Left lung (tissue), 4 donors: ENCODE measurements at regions not wholly inside any gene's neighbourhood (a gene's known extent, or its start where the extent isn't known, plus 50 kb on each side); places are given as distances from the start of the nearest gene placed in this dataset.

Source experiments
- ATAC-seq: fragments of 200-7000 bp; cut with Tn5 transposase; one replicate; pipeline ENCODE4 v1.9.1; 2020; ENCODE audit warnings: moderate library complexity
- DNase-seq, 4 donors: peaks; one replicate each; pipeline ENCODE4 v3.0.0-alpha.2; 2013 to 2020
- H3K27ac ChIP-seq, 2 donors: fragments of 200-600 bp; sonication (generic) in 1 of 2; one replicate each; pipeline versions ENCODE4 v1.5.0 to v1.8.0; 2020 to 2021
- H3K27me3 ChIP-seq, 2 donors: fragments of 200-600 bp; sonication (generic) in 1 of 2; one replicate each; pipeline versions ENCODE4 v1.5.0 to v1.8.0; 2020 to 2021
- H3K36me3 ChIP-seq, 2 donors: fragments of 200-600 bp; sonication (generic) in 1 of 2; one replicate each; pipeline versions ENCODE4 v1.5.0 to v1.8.0; 2020 to 2021
- H3K4me1 ChIP-seq, 2 donors: fragments of 200-600 bp; one replicate each; pipeline ENCODE4 v1.8.0; 2021
- H3K4me3 ChIP-seq, 2 donors: fragments of 200-600 bp; sonication (generic) in 1 of 2; one replicate each; pipeline versions ENCODE4 v1.5.0 to v1.8.0; 2020 to 2021; ENCODE audit warnings: mild to moderate bottlenecking in 1 of 2
- H3K9me3 ChIP-seq, 2 donors: fragments of 200-600 bp; sonication (generic) in 1 of 2; one replicate each; pipeline versions ENCODE4 v1.5.0 to v1.8.0; 2020 to 2021
- CTCF ChIP-seq, 2 donors: fragments of 200-600 bp; sonication (generic) in 1 of 2; IDR thresholded peaks; one replicate each; pipeline versions ENCODE4 v1.5.0 to v1.8.0; 2021; ENCODE audit warnings: antibody characterized with exemption in 2 of 2
- intact Hi-C, 2 donors: fragments of 100-400 bp; cut with DNase I; formaldehyde crosslinking; loops; one replicate each; pipeline versions ENCODE4 v1.11.2 to v1.14.2; 2022
- donor health status: DM: no; HTN: yes; CAD: no.
- donor health status: DM: no; HTN: no; CAD: no.

DNA sequence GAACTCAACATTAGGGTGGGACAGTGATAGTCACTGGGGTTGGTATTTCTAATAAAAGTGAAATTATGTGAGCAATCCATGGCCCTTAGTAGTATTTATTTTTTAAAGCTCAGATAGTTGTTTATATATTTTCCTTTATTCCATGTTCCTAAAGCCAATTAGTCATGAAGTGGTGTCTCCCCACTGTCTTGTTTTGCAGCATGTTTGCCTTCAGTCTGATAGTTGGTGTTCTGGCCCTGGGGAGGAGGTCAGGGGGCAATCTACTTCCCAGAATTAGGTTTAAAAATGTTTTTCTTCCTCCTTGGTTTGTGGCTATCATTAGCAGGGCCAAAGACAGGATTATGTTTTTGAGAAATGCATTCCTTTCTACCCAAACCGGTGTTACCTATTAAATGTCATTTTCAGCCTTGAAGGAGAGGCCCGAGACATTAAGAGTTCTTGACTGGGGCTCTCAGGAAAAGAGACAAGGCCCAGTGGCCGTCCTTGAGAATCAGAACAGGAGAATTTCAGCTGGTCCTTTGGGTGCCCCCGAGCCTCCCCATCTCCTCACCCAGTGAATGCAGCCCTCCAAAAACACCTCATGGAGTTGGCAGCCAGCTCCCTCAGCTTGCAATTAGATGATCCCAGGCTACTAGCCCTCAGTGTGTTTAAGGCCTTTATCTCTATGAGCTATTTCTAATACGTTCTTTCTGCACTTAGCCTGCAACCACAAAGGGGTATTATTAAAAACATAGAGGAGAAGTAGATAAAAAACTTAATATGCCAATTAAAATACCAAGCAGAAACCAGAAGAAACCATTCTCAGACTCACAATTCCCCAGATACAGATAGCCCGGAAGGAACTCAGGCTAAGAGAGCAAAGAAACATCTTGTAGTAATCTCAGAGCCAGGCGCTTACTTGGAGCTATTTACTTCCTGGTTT lies 71.3 kb upstream of the NGF start:
- Histone ChIP-seq H3K4me1 (no peaks in the 10 kb centered on the region), H3K36me3 (no peaks in the 10 kb centered on the region), H3K27me3 (no peaks in the 10 kb centered on the region), H3K9me3 (no peaks in the 10 kb centered on the region), H3K4me3 (no peak overlapping the region), H3K27ac (no peak overlapping the region)
- intact Hi-C loops: no loop called here
- no peak for TF ChIP-seq CTCF (IDR thresholded peaks at IDR 0.05)
- DNase-seq (no peak), ATAC-seq (no peak)

DNA sequence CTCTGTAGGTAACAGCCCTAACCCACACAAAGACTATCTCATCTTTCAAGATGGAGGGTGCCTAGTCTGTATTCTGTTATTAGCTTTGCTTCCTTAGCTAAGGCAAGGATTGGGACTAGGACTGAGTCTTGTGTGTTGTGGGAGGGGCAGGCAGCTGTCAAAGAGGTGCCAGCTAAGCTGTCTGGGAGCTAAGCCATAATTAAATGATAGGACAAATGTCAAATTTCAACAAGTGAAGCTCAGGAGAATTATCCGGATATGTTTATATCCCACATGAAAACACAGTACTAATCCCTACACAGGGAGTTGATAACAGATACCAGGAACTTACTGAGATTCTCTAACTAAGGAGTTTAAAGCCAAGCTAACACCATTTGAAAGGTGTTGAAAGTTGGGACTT lies 70.5 kb upstream of the NGF start:
- no peak overlapping the region for H3K27ac ChIP-seq
- H3K27me3 ChIP-seq: no peaks in the 10 kb centered on the region
- no peaks in the 10 kb centered on the region for H3K4me1 ChIP-seq
- no peak for TF ChIP-seq CTCF (IDR thresholded peaks at IDR 0.05)
- DNase-seq (no peak), ATAC-seq (no peak)
- H3K9me3 ChIP-seq: no peaks in the 10 kb centered on the region
- no peaks in the 10 kb centered on the region for H3K36me3 ChIP-seq
- H3K4me3 ChIP-seq: no peak overlapping the region
- intact Hi-C loops: no loop called here

DNA sequence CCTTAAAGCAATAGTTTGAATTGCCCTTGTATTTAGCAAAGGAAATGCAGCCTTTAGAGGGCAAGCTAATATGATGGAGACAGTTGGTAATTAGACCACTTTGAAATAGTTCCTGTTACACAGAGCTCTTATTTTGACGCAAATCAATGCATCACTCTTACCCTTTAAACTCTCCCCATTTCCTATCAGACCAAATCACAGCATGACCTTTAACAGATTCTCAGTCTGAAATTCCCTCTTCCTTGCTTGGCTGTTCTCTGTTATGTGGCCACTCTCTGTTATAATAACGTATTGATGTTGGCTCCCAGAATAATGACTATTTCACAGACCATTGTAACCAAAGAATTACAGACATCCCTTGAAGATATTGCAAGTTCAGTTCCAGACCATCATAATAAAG lies 66.9 kb upstream of the NGF start:
- H3K9me3 ChIP-seq: no peaks in the 10 kb centered on the region
- H3K27ac ChIP-seq: no peak overlapping the region
- DNase-seq (no peak), ATAC-seq (no peak)
- intact Hi-C loops: no loop called here
- TF ChIP-seq CTCF (IDR thresholded peaks at IDR 0.05): no peak
- H3K27me3 ChIP-seq: no peaks in the 10 kb centered on the region
- H3K4me1 ChIP-seq: no peaks in the 10 kb centered on the region
- no peaks in the 10 kb centered on the region for H3K36me3 ChIP-seq
- no peak overlapping the region for H3K4me3 ChIP-seq

DNA sequence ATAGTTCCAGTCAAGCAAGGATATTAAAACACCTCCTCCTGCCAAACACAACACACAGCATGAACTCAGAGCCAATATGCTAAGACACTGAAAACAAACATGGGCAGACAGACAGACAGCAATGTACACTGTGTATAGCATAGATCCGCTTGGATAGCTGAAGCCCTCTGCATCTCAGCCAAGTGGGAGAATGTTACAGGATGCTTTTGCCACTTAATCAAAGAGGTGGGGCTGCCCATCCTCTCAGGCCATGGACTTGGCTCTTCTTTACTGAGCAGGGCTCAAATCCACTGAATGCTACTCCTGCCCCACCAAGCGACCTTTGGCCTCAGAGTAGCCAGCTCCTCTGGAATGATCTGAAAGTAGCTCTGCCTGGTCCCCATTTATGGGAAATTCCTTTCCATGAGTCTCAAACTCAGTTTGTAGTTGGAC lies 64.7 kb upstream of the NGF start:
- no peak overlapping the region for H3K4me3 ChIP-seq
- no peaks in the 10 kb centered on the region for H3K27me3 ChIP-seq
- ATAC-seq (no peak), DNase-seq (no peak)
- no peak overlapping the region for H3K27ac ChIP-seq
- H3K4me1 ChIP-seq: no peaks in the 10 kb centered on the region
- intact Hi-C loops: no loop called here
- H3K36me3 ChIP-seq: no peaks in the 10 kb centered on the region
- no peaks in the 10 kb centered on the region for H3K9me3 ChIP-seq
- no peak for TF ChIP-seq CTCF (IDR thresholded peaks at IDR 0.05)

GRCh38 chr1:115401676-115402075 lies 63.6 kb upstream of the NGF start:
- Histone ChIP-seq H3K4me1 (no peaks in the 10 kb centered on the region), H3K36me3 (no peaks in the 10 kb centered on the region), H3K4me3 (no peak overlapping the region), H3K9me3 (no peaks in the 10 kb centered on the region), H3K27me3 (no peaks in the 10 kb centered on the region), H3K27ac (no peak overlapping the region)
- intact Hi-C loops: no loop called here
- DNase-seq (no peak), ATAC-seq (no peak)
- TF ChIP-seq CTCF (IDR thresholded peaks at IDR 0.05): no peak
